WTC11 (cell line): ENCODE measurements at regions not wholly inside any gene's neighbourhood (a gene's known extent, or its start where the extent isn't known, plus 50 kb on each side); places are given as distances from the start of the nearest gene placed in this dataset.

ENCODE experiments used
- CREM ChIP-seq: sonication (generic); formaldehyde crosslinking; IDR thresholded peaks from 2 replicates; pipeline ENCODE4 v1.8.1; 2022; ENCODE audit warnings: mild to moderate bottlenecking, missing genetic modification reagents, moderate library complexity
- JUN ChIP-seq: sonication (generic); formaldehyde crosslinking; IDR thresholded peaks from 2 replicates; pipeline ENCODE4 v1.8.0; 2023; ENCODE audit warnings: mild to moderate bottlenecking, missing genetic modification reagents
- TEAD4 ChIP-seq: sonication (generic); formaldehyde crosslinking; IDR thresholded peaks from 2 replicates; pipeline ENCODE4 v1.8.0; 2022; ENCODE audit warnings: mild to moderate bottlenecking, missing genetic modification reagents
- TP53 ChIP-seq: sonication (generic); formaldehyde crosslinking; IDR thresholded peaks from 2 replicates; pipeline ENCODE4 v1.8.1; 2023; ENCODE audit warnings: mild to moderate bottlenecking, missing genetic modification reagents
- ZNF121 ChIP-seq: sonication (generic); formaldehyde crosslinking; IDR thresholded peaks from 2 replicates; pipeline ENCODE4 v1.8.0; 2023; ENCODE audit warnings: missing genetic modification reagents
- TF ChIP-seq, protein P1 (sequence below): fragments of 200-600 bp; IDR thresholded peaks from 2 replicates; pipeline ENCODE4 v1.8.0; 2022; ENCODE audit warnings: antibody characterized with exemption
- TF ChIP-seq, protein P2 (sequence below): sonication (generic); formaldehyde crosslinking; IDR thresholded peaks from 2 replicates; pipeline ENCODE4 v1.8.1; 2023; ENCODE audit warnings: mild to moderate bottlenecking, missing genetic modification reagents
- TF ChIP-seq, protein P3 (sequence below): sonication (generic); formaldehyde crosslinking; conservative IDR thresholded peaks from 2 replicates; pipeline ENCODE4 v1.8.1; 2022; ENCODE audit warnings: mild to moderate bottlenecking, missing genetic modification reagents
- TF ChIP-seq, protein P4 (sequence below): sonication (generic); formaldehyde crosslinking; IDR thresholded peaks from 2 replicates; pipeline ENCODE4 v1.8.0; 2022; ENCODE audit warnings: missing genetic modification reagents
- TF ChIP-seq, protein P5 (sequence below): sonication (generic); formaldehyde crosslinking; IDR thresholded peaks from 2 replicates; pipeline ENCODE4 v1.8.1; 2023; ENCODE audit warnings: mild to moderate bottlenecking, missing genetic modification reagents, moderate library complexity

DNA sequence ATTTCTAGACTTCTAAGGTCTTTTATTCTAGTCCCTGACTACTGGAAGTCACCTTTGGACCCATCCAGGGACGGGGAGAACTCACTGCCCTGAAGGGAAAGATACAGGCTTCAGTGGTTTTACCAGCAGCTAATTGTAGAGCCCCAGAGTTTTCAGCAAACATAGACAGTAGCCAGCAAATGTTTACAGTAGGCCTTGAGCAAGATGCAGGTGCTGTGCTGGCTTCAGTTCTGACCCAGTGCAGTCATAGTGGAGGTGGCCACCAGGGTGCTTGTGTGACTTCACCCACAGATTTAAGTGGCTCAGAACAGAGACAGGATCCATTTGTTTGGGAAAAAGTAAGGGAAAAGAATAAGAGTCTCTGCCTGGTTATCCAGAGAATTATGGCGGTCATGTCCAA lies 384.4 kb upstream of the AR start:
- TF ChIP-seq, protein P1, sequence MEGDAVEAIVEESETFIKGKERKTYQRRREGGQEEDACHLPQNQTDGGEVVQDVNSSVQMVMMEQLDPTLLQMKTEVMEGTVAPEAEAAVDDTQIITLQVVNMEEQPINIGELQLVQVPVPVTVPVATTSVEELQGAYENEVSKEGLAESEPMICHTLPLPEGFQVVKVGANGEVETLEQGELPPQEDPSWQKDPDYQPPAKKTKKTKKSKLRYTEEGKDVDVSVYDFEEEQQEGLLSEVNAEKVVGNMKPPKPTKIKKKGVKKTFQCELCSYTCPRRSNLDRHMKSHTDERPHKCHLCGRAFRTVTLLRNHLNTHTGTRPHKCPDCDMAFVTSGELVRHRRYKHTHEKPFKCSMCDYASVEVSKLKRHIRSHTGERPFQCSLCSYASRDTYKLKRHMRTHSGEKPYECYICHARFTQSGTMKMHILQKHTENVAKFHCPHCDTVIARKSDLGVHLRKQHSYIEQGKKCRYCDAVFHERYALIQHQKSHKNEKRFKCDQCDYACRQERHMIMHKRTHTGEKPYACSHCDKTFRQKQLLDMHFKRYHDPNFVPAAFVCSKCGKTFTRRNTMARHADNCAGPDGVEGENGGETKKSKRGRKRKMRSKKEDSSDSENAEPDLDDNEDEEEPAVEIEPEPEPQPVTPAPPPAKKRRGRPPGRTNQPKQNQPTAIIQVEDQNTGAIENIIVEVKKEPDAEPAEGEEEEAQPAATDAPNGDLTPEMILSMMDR, result no peak
- TF ChIP-seq, protein P2, sequence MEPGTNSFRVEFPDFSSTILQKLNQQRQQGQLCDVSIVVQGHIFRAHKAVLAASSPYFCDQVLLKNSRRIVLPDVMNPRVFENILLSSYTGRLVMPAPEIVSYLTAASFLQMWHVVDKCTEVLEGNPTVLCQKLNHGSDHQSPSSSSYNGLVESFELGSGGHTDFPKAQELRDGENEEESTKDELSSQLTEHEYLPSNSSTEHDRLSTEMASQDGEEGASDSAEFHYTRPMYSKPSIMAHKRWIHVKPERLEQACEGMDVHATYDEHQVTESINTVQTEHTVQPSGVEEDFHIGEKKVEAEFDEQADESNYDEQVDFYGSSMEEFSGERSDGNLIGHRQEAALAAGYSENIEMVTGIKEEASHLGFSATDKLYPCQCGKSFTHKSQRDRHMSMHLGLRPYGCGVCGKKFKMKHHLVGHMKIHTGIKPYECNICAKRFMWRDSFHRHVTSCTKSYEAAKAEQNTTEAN (CRISPR knock-in tag), result no peak
- TF ChIP-seq, protein P3, sequence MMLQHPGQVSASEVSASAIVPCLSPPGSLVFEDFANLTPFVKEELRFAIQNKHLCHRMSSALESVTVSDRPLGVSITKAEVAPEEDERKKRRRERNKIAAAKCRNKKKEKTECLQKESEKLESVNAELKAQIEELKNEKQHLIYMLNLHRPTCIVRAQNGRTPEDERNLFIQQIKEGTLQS, result no peak
- TF ChIP-seq TEAD4 (CRISPR knock-in tag) (no peak), ZNF121 (CRISPR knock-in tag) (no peak), CREM (CRISPR knock-in tag) (no peak), TP53 (CRISPR knock-in tag) (no peak), JUN (CRISPR knock-in tag) (no peak)
- TF ChIP-seq, protein P4, sequence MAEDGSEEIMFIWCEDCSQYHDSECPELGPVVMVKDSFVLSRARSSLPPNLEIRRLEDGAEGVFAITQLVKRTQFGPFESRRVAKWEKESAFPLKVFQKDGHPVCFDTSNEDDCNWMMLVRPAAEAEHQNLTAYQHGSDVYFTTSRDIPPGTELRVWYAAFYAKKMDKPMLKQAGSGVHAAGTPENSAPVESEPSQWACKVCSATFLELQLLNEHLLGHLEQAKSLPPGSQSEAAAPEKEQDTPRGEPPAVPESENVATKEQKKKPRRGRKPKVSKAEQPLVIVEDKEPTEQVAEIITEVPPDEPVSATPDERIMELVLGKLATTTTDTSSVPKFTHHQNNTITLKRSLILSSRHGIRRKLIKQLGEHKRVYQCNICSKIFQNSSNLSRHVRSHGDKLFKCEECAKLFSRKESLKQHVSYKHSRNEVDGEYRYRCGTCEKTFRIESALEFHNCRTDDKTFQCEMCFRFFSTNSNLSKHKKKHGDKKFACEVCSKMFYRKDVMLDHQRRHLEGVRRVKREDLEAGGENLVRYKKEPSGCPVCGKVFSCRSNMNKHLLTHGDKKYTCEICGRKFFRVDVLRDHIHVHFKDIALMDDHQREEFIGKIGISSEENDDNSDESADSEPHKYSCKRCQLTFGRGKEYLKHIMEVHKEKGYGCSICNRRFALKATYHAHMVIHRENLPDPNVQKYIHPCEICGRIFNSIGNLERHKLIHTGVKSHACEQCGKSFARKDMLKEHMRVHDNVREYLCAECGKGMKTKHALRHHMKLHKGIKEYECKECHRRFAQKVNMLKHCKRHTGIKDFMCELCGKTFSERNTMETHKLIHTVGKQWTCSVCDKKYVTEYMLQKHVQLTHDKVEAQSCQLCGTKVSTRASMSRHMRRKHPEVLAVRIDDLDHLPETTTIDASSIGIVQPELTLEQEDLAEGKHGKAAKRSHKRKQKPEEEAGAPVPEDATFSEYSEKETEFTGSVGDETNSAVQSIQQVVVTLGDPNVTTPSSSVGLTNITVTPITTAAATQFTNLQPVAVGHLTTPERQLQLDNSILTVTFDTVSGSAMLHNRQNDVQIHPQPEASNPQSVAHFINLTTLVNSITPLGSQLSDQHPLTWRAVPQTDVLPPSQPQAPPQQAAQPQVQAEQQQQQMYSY (CRISPR knock-in tag), result no peak
- TF ChIP-seq, protein P5, sequence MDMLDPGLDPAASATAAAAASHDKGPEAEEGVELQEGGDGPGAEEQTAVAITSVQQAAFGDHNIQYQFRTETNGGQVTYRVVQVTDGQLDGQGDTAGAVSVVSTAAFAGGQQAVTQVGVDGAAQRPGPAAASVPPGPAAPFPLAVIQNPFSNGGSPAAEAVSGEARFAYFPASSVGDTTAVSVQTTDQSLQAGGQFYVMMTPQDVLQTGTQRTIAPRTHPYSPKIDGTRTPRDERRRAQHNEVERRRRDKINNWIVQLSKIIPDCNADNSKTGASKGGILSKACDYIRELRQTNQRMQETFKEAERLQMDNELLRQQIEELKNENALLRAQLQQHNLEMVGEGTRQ (CRISPR knock-in tag), result no peak
